ENCODE measurements at regions not wholly inside any gene's neighbourhood (a gene's known extent, or its start where the extent isn't known, plus 50 kb on each side); places are given as distances from the start of the nearest gene placed in this dataset.

GRCh38 chr2:195037045-195037444 is 620.0 kb upstream of the SLC39A10 start (continued):
- TF ChIP-seq, protein P1, sequence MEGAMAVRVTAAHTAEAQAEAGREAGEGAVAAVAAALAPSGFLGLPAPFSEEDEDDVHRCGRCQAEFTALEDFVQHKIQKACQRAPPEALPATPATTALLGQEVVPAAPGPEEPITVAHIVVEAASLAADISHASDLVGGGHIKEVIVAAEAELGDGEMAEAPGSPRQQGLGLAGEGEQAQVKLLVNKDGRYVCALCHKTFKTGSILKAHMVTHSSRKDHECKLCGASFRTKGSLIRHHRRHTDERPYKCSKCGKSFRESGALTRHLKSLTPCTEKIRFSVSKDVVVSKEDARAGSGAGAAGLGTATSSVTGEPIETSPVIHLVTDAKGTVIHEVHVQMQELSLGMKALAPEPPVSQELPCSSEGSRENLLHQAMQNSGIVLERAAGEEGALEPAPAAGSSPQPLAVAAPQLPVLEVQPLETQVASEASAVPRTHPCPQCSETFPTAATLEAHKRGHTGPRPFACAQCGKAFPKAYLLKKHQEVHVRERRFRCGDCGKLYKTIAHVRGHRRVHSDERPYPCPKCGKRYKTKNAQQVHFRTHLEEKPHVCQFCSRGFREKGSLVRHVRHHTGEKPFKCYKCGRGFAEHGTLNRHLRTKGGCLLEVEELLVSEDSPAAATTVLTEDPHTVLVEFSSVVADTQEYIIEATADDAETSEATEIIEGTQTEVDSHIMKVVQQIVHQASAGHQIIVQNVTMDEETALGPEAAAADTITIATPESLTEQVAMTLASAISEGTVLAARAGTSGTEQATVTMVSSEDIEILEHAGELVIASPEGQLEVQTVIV (IDR thresholded peaks at IDR 0.05; ENCODE audit: borderline replicate concordance, partially characterized antibody) = no peak
- TF ChIP-seq RAD21 (IDR thresholded peaks at IDR 0.05; ENCODE audit: insufficient read depth, low read depth, low read length) (no peak), FOXK2 (IDR thresholded peaks at IDR 0.05) (no peak), TBL1XR1 (IDR thresholded peaks at IDR 0.05; ENCODE audit: low read depth, low read length) (no peak), JUNB (IDR thresholded peaks at IDR 0.05) (no peak), RAD51 (IDR thresholded peaks at IDR 0.05) (no peak), CREB1 (IDR thresholded peaks at IDR 0.05; ENCODE audit: low read depth) (no peak), EZH2 (IDR thresholded peaks at IDR 0.05; ENCODE audit: borderline replicate concordance, control insufficient read depth, low read depth, low read length) (no peak), BRCA1 (IDR thresholded peaks at IDR 0.05; ENCODE audit: low read depth, low read length) (no peak)
- TF ChIP-seq, protein P2, sequence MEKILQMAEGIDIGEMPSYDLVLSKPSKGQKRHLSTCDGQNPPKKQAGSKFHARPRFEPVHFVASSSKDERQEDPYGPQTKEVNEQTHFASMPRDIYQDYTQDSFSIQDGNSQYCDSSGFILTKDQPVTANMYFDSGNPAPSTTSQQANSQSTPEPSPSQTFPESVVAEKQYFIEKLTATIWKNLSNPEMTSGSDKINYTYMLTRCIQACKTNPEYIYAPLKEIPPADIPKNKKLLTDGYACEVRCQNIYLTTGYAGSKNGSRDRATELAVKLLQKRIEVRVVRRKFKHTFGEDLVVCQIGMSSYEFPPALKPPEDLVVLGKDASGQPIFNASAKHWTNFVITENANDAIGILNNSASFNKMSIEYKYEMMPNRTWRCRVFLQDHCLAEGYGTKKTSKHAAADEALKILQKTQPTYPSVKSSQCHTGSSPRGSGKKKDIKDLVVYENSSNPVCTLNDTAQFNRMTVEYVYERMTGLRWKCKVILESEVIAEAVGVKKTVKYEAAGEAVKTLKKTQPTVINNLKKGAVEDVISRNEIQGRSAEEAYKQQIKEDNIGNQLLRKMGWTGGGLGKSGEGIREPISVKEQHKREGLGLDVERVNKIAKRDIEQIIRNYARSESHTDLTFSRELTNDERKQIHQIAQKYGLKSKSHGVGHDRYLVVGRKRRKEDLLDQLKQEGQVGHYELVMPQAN (conservative IDR thresholded peaks at IDR 0.05) = no peak
- TF ChIP-seq, protein P3, sequence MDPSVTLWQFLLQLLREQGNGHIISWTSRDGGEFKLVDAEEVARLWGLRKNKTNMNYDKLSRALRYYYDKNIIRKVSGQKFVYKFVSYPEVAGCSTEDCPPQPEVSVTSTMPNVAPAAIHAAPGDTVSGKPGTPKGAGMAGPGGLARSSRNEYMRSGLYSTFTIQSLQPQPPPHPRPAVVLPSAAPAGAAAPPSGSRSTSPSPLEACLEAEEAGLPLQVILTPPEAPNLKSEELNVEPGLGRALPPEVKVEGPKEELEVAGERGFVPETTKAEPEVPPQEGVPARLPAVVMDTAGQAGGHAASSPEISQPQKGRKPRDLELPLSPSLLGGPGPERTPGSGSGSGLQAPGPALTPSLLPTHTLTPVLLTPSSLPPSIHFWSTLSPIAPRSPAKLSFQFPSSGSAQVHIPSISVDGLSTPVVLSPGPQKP (IDR thresholded peaks at IDR 0.05; ENCODE audit: low read depth, low read length) = no peak

Measured in GM12878 (cell line).